CD4-positive, CD25-positive, alpha-beta regulatory T cell (primary cell): ENCODE measurements at regions not wholly inside any gene's neighbourhood (a gene's known extent, or its start where the extent isn't known, plus 50 kb on each side); places are given as distances from the start of the nearest gene placed in this dataset.

Experiments
- ATAC-seq, 2 donors: fragments of 150-1000 bp; cut with Tn5 transposase; one replicate each; pipeline ENCODE4 v1.10.0; 2021; ENCODE audit warnings: low read depth in 2 of 2, moderate number of reproducible peaks in 2 of 2, moderate library complexity in 1 of 2
- DNase-seq, 3 donors: peaks; one replicate each; pipeline versions ENCODE4 v3.0.0 to v3.0.0-alpha.2; 2012 to 2022; ENCODE audit warnings: mixed read lengths in 1 of 3
- H3K27ac ChIP-seq: one replicate; pipeline ENCODE4 v1.7.0; 2013; ENCODE audit warnings: mild to moderate bottlenecking, low read length; ENCODE audit not compliant: insufficient read depth, poor library complexity, severe bottlenecking
- H3K27me3 ChIP-seq: one replicate; pipeline ENCODE4 v1.7.0; 2013; ENCODE audit warnings: low read length; ENCODE audit not compliant: control insufficient read depth, insufficient read depth
- H3K36me3 ChIP-seq: one replicate; pipeline ENCODE4 v1.7.0; 2013; ENCODE audit warnings: mild to moderate bottlenecking, low read length, moderate library complexity; ENCODE audit not compliant: control insufficient read depth, insufficient read depth
- H3K4me1 ChIP-seq: 2 replicates; pipeline ENCODE4 v1.7.0; 2013; ENCODE audit warnings: mild to moderate bottlenecking, low read length; ENCODE audit not compliant: insufficient read depth, control insufficient read depth, poor library complexity, severe bottlenecking
- H3K4me3 ChIP-seq: one replicate; pipeline ENCODE4 v1.7.0; 2013; ENCODE audit warnings: low read depth, mild to moderate bottlenecking, low read length, moderate library complexity
- H3K9me3 ChIP-seq, 2 experiments: 1 replicate in 1 of 2; 2 replicates in 1 of 2; pipeline ENCODE4 v1.7.0; 2013; ENCODE audit warnings: low read length in 2 of 2, mild to moderate bottlenecking in 1 of 2, moderate library complexity in 1 of 2; ENCODE audit not compliant: control insufficient read depth in 2 of 2
- H3K27ac Mint-ChIP-seq, 3 donors: one replicate each; pipeline ENCODE4 v1.8.0; 2020 to 2022; ENCODE audit warnings: mild to moderate bottlenecking in 3 of 3, mixed read lengths in 3 of 3, moderate library complexity in 2 of 3
- H3K27me3 Mint-ChIP-seq: one replicate; pipeline ENCODE4 v1.8.0; 2022; ENCODE audit warnings: mild to moderate bottlenecking, mixed read lengths
- H3K36me3 Mint-ChIP-seq: one replicate; pipeline ENCODE4 v1.8.0; 2020; ENCODE audit warnings: mixed read lengths
- H3K4me1 Mint-ChIP-seq, 4 donors: one replicate each; pipeline ENCODE4 v1.8.0; 2020 to 2022; ENCODE audit warnings: mixed read lengths in 4 of 4, mild to moderate bottlenecking in 1 of 4
- H3K4me3 Mint-ChIP-seq, 4 donors: one replicate each; pipeline ENCODE4 v1.8.0; 2020 to 2022; ENCODE audit warnings: mild to moderate bottlenecking in 4 of 4, mixed read lengths in 4 of 4, moderate library complexity in 3 of 4
- H3K9me3 Mint-ChIP-seq, 7 donors: one replicate each; pipeline ENCODE4 v1.8.0; 2020 to 2022; ENCODE audit warnings: mixed read lengths in 7 of 7, mild to moderate bottlenecking in 3 of 7, moderate library complexity in 2 of 7

DNA sequence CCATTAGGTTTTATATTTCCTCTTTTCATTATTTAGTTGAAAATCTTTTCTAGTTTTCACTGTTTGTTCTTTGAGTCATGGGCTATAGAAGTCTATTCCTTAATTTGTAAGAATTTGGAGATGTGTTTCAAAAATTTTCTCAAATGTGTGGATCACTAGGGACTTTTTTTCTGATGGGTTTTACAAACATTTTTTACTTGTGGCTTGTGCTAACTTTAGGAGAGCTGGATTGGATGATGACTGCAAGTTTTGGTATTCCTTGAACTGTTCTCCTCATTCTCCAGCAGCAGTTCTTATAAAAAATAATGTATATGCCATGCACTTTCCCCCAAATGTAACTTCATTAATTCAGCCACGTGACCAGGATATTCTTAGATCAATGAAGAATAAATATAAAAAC, 94.7 kb upstream of the CWC22 start:
- H3K36me3 Mint-ChIP-seq = no peaks in the 10 kb centered on the region
- no peak overlapping the region for H3K4me3 Mint-ChIP-seq

DNA sequence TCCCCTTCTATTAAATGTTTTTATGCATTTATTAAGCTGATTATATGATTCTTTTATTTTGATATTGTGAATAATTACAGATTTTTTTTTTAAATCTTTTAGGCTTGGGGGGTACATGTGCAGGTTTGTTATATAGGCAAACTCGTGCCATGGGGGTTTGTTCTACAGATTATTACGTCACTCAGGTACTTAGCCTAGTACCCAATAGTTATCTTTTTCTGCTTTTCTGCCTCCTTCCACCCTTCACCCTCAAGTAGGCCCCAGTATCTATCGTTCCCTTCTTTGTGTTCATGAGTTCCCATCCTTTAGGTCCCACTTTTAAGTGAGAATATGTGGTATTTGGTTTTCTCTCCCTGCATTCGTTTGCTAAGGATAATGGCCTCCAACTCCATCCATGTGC, 92.2 kb upstream of the CWC22 start:
- DNase-seq = no peak
- no peak for ATAC-seq
- no peak overlapping the region for H3K27ac Mint-ChIP-seq
- peaks cover 5% of the 10 kb centered on the region for H3K27me3 Mint-ChIP-seq
- H3K4me3 Mint-ChIP-seq = no peak overlapping the region
- peaks cover 0 to 2% (median 0%) of the 10 kb centered on the region in 7 donors for H3K9me3 Mint-ChIP-seq
- Histone ChIP-seq H3K4me3 (no peak overlapping the region), H3K36me3 (no peaks in the 10 kb centered on the region), H3K4me1 (no peaks in the 10 kb centered on the region), H3K9me3 (no peaks in the 10 kb centered on the region), H3K27me3 (no peaks in the 10 kb centered on the region), H3K27ac (no peak overlapping the region)
- no peaks in the 10 kb centered on the region for H3K36me3 Mint-ChIP-seq
- H3K4me1 Mint-ChIP-seq = no peaks in the 10 kb centered on the region

More for the DNA sequence above, 94.7 kb upstream of the CWC22 start:
- no peak overlapping the region for H3K27ac Mint-ChIP-seq
- no peak overlapping the region for H3K27ac ChIP-seq
- H3K4me3 ChIP-seq = no peak overlapping the region
- ATAC-seq = no peak
- no peaks in the 10 kb centered on the region for H3K4me1 ChIP-seq
- no peaks in the 10 kb centered on the region for H3K27me3 ChIP-seq
- no peaks in the 10 kb centered on the region for H3K36me3 ChIP-seq
- no peak for DNase-seq
- H3K9me3 ChIP-seq = no peaks in the 10 kb centered on the region
- H3K27me3 Mint-ChIP-seq = peaks cover 5% of the 10 kb centered on the region
- no peaks in the 10 kb centered on the region for H3K4me1 Mint-ChIP-seq
- no peaks in the 10 kb centered on the region for H3K9me3 Mint-ChIP-seq

GRCh38 chr2:180085144-180085543, 78.0 kb upstream of the CWC22 start:
- H3K36me3 ChIP-seq = no peaks in the 10 kb centered on the region
- H3K27ac ChIP-seq = no peak overlapping the region
- ATAC-seq (no peak), DNase-seq (no peak)
- Mint-ChIP-seq H3K27me3 (no peaks in the 10 kb centered on the region), H3K36me3 (no peaks in the 10 kb centered on the region), H3K9me3 (peaks cover 0 to 13% (median 3%) of the 10 kb centered on the region in 7 donors), H3K4me1 (no peaks in the 10 kb centered on the region), H3K27ac (no peak overlapping the region), H3K4me3 (no peak overlapping the region)
- H3K4me3 ChIP-seq = no peak overlapping the region
- H3K9me3 ChIP-seq = no peaks in the 10 kb centered on the region
- no peaks in the 10 kb centered on the region for H3K4me1 ChIP-seq
- H3K27me3 ChIP-seq = no peaks in the 10 kb centered on the region

DNA sequence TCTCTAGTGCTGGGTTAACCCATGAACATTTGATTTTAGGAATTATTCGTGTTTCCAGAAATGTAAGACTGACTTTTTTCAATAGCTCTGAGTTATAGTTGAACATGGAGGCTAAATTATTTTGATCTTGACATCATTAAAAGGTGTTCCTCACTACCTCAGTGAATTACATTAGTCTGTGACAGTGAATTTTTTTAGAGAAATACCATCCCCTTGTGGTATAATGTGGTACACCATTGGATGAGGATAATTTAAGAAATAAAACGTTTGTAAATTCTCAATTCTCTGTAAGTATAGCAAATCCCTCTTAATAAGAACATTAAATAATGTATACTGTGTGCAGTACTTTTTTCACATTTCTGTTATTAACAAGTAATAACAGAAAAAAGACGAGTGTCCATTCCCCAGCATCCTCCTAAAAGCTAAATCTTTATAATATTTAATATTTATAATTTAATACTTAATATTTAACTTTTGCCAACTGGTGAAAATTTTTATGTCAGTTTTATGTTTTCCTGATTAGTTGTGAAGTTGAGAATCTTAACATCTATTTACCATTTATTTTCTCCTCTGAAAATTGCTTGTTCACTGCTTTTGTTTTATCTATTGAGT, 70.3 kb upstream of the CWC22 start:
- Mint-ChIP-seq H3K9me3 (peaks cover 0 to 14% (median 5%) of the 10 kb centered on the region in 7 donors), H3K27me3 (no peaks in the 10 kb centered on the region), H3K4me3 (no peak overlapping the region), H3K4me1 (no peaks in the 10 kb centered on the region), H3K36me3 (no peaks in the 10 kb centered on the region), H3K27ac (no peak overlapping the region)
- Histone ChIP-seq H3K4me1 (no peaks in the 10 kb centered on the region), H3K27ac (no peak overlapping the region), H3K9me3 (no peaks in the 10 kb centered on the region), H3K4me3 (no peak overlapping the region), H3K36me3 (no peaks in the 10 kb centered on the region), H3K27me3 (no peaks in the 10 kb centered on the region)
- ATAC-seq (no peak), DNase-seq (no peak)

- Histone ChIP-seq H3K36me3 (no peaks in the 10 kb centered on the region), H3K4me1 (no peaks in the 10 kb centered on the region), H3K9me3 (no peaks in the 10 kb centered on the region), H3K4me3 (no peak overlapping the region), H3K27ac (no peak overlapping the region), H3K27me3 (no peaks in the 10 kb centered on the region)
- Mint-ChIP-seq H3K9me3 (peaks cover 0 to 6% (median 3%) of the 10 kb centered on the region in 7 donors), H3K27me3 (no peaks in the 10 kb centered on the region), H3K36me3 (no peaks in the 10 kb centered on the region), H3K4me1 (no peaks in the 10 kb centered on the region), H3K4me3 (no peak overlapping the region), H3K27ac (no peak overlapping the region)
- ATAC-seq = no peak
- no peak for DNase-seq
These were observed 68.8 kb upstream of the CWC22 start for GRCh38 chr2:180075870-180076269.

DNA sequence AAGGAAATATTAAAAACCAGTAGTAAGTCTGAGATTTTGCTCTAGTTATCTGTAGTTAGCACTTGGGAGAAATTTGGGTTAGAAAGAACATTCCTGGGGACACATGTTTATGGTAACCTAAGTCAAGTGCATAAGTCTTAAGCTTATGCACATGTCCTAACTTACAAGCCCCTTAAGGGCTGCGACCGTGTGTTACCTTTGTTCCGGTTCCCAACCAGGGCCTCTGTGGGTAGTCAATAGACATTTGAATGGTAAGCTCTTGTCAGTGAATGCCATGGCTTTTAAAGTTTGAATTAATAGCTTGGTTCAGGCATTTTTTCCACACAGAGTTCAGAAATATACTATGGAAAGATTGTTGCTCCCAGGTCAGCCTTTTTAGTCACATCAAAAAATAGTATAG, 64.7 kb upstream of the CWC22 start:
- Mint-ChIP-seq H3K4me1 (no peaks in the 10 kb centered on the region), H3K27ac (no peak overlapping the region), H3K4me3 (no peak overlapping the region), H3K36me3 (no peaks in the 10 kb centered on the region), H3K9me3 (peaks cover 0 to 13% (median 3%) of the 10 kb centered on the region in 7 donors), H3K27me3 (peaks cover 4% of the 10 kb centered on the region)
- ATAC-seq = no peak
- no peaks in the 10 kb centered on the region for H3K27me3 ChIP-seq
- H3K9me3 ChIP-seq = peaks cover 0 to 5% of the 10 kb centered on the region in 2 experiments
- no peak for DNase-seq
- no peaks in the 10 kb centered on the region for H3K4me1 ChIP-seq
- H3K4me3 ChIP-seq = no peak overlapping the region
- no peak overlapping the region for H3K27ac ChIP-seq
- no peaks in the 10 kb centered on the region for H3K36me3 ChIP-seq

DNA sequence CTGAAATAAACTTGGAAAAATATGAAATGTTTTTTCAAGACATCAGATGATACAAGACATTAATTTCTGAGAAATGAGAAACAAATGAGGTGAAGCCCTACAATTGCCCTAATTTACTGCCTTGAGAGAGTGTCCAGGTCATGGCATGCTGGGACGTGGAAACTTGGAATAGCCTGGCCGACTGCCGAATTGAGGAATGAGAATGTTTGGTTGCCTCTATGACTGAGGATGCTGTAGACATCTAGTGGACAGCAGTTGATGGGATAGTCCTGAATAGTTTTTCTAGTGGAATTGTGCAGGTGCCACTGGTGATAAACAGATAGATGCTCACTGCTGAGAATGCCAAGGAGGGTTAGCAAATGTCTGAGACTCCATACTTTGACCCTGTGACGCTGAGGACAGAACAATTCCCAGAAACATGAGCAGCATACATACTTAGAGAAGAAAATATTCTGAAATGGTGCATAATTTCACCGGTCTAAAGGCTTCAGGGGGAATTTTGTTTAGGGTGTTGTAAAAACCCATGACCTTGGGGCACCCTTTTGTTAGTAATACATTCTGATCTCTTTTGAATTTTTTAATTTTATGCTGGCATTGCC, 56.5 kb upstream of the CWC22 start:
- Mint-ChIP-seq H3K4me1 (no peaks in the 10 kb centered on the region), H3K4me3 (no peak overlapping the region), H3K27me3 (peaks cover 4% of the 10 kb centered on the region), H3K9me3 (peaks cover 0 to 5% (median 0%) of the 10 kb centered on the region in 7 donors), H3K36me3 (no peaks in the 10 kb centered on the region), H3K27ac (no peak overlapping the region)
- Histone ChIP-seq H3K27ac (no peak overlapping the region), H3K4me1 (no peaks in the 10 kb centered on the region), H3K4me3 (no peak overlapping the region), H3K36me3 (no peaks in the 10 kb centered on the region), H3K9me3 (no peaks in the 10 kb centered on the region), H3K27me3 (peaks cover 2% of the 10 kb centered on the region)
- DNase-seq (no peak), ATAC-seq (no peak)

GRCh38 chr2:180062178-180062577, 55.1 kb upstream of the CWC22 start:
- ATAC-seq (no peak), DNase-seq (no peak)
- Mint-ChIP-seq H3K4me3 (no peak overlapping the region), H3K27me3 (peaks cover under 1% of the 10 kb centered on the region), H3K36me3 (no peaks in the 10 kb centered on the region), H3K27ac (no peak overlapping the region), H3K4me1 (no peaks in the 10 kb centered on the region), H3K9me3 (peaks cover 0 to 5% (median 0%) of the 10 kb centered on the region in 7 donors)
- H3K36me3 ChIP-seq = no peaks in the 10 kb centered on the region
- no peak overlapping the region for H3K4me3 ChIP-seq
- no peaks in the 10 kb centered on the region for H3K4me1 ChIP-seq
- no peak overlapping the region for H3K27ac ChIP-seq
- H3K27me3 ChIP-seq = peaks cover 2% of the 10 kb centered on the region
- no peaks in the 10 kb centered on the region for H3K9me3 ChIP-seq
